Endothelial cell of umbilical vein (primary cell): ENCODE measurements at regions not wholly inside any gene's neighbourhood (a gene's known extent, or its start where the extent isn't known, plus 50 kb on each side); places are given as distances from the start of the nearest gene placed in this dataset.

Experiments used
- BruUV-seq: library from RNA; stranded (reverse); fragments of 400-500 nt; replicated peaks from 2 replicates; lab custom pipeline; 2021; lab: Mats Ljungman, UMichigan
- CTCF ChIA-PET: fragments of 300-600, 350-600 bp; sonication (Branson Sonifier 250); formaldehyde crosslinking; loops from one replicate; lab custom pipeline; 2021; ENCODE audit warnings: antibody characterized with exemption, inconsistent platforms; lab: Charles Lee
- POLR2A ChIA-PET: fragments of 300-600, 350-600 bp; sonication (Branson Sonifier 250); formaldehyde crosslinking; loops from one replicate; lab custom pipeline; 2021; ENCODE audit warnings: antibody characterized with exemption, inconsistent platforms; lab: Charles Lee
- DNase-seq: peaks from one replicate; pipeline ENCODE4 v3.0.0-alpha.2; 2011; ENCODE audit warnings: low read depth, low spot score
- FAIRE-seq: peaks from 2 replicates; lab custom pipeline; 2011; peaks lifted over from hg19 to GRCh38; lab: Jason Lieb, UNC
- H2AFZ ChIP-seq: 2 replicates; pipeline ENCODE4 v1.6.0; 2012; ENCODE audit warnings: low read depth, low read length, control low read depth, inconsistent platforms
- H3K27ac ChIP-seq: 2 replicates; pipeline ENCODE4 v1.5.1; 2011; ENCODE audit warnings: low read depth, mild to moderate bottlenecking, control low read depth, low read length, moderate library complexity; ENCODE audit not compliant: insufficient read depth
- H3K27me3 ChIP-seq, 2 experiments: 2 replicates each; pipeline versions ENCODE4 v1.6.0 to v1.6.1; 2011; ENCODE audit warnings: low read length in 2 of 2, mixed read lengths in 1 of 2; ENCODE audit not compliant: control insufficient read depth in 2 of 2, insufficient read depth in 2 of 2
- H3K36me3 ChIP-seq, 2 experiments: 2 replicates in 1 of 2; 3 replicates in 1 of 2; pipeline ENCODE4 v1.5.1; 2011; ENCODE audit warnings: low read length in 2 of 2, mild to moderate bottlenecking in 1 of 2, moderate library complexity in 1 of 2; ENCODE audit not compliant: control insufficient read depth in 2 of 2, insufficient read depth in 2 of 2; ENCODE audit errors: extremely low read depth in 1 of 2
- H3K4me1 ChIP-seq: 3 replicates; pipeline ENCODE4 v1.5.1; 2011; ENCODE audit warnings: mild to moderate bottlenecking, low read length; ENCODE audit not compliant: control insufficient read depth, insufficient read depth; ENCODE audit errors: extremely low read depth
- H3K4me2 ChIP-seq: 2 replicates; pipeline ENCODE4 v1.6.1; 2011; ENCODE audit warnings: low read length, control low read depth, mixed read lengths; ENCODE audit not compliant: insufficient read depth
- H3K4me3 ChIP-seq, 3 experiments: fragments of 200-600 bp in 1 of 3; sonication (generic), shearing (Covaris generic) in 1 of 3; replicated peaks in 1 of 3; 2 replicates each; pipeline ENCODE4 v1.5.1; 2011 to 2016; ENCODE audit warnings: control low read depth in 3 of 3, low read length in 3 of 3, mild to moderate bottlenecking in 2 of 3, inconsistent platforms in 1 of 3, low read depth in 1 of 3, moderate library complexity in 1 of 3; ENCODE audit not compliant: insufficient read depth in 1 of 3
- H3K79me2 ChIP-seq: 2 replicates; pipeline ENCODE4 v1.6.0; 2012; ENCODE audit warnings: low read length, inconsistent platforms; ENCODE audit not compliant: control insufficient read depth, insufficient read depth
- H3K9ac ChIP-seq: replicated peaks from 2 replicates; pipeline ENCODE3; 2011; ENCODE audit warnings: low read length, control low read depth; ENCODE audit not compliant: insufficient read depth; ENCODE audit errors: extremely low read depth
- H3K9me1 ChIP-seq: replicated peaks from 3 replicates; pipeline ENCODE4 v1.6.0; 2011; ENCODE audit warnings: mild to moderate bottlenecking, low read length; ENCODE audit not compliant: control insufficient read depth, insufficient read depth; ENCODE audit errors: extremely low read depth
- H3K9me3 ChIP-seq: replicated peaks from 2 replicates; pipeline ENCODE4 v1.5.1; 2012; ENCODE audit warnings: low read length, inconsistent platforms; ENCODE audit not compliant: control insufficient read depth, insufficient read depth
- H4K20me1 ChIP-seq: replicated peaks from 2 replicates; pipeline ENCODE3; 2011; ENCODE audit warnings: mild to moderate bottlenecking, low read length; ENCODE audit not compliant: control insufficient read depth, insufficient read depth; ENCODE audit errors: extremely low read depth
- CTCF ChIP-seq, 2 donors: IDR thresholded peaks; 1 replicate in 1 of 2; 2 replicates in 1 of 2; pipeline ENCODE4 v1.5.1; 2011; ENCODE audit warnings: low read length in 2 of 2, mild to moderate bottlenecking in 2 of 2, moderate library complexity in 2 of 2, control low read depth in 1 of 2, inconsistent platforms in 1 of 2, low read depth in 1 of 2; ENCODE audit not compliant: insufficient read depth in 1 of 2; ENCODE audit errors: extremely low read depth in 1 of 2
- EZH2 ChIP-seq: IDR thresholded peaks from 2 replicates; pipeline ENCODE4 v1.6.1; 2012; ENCODE audit warnings: borderline replicate concordance, low read depth, mild to moderate bottlenecking, moderate library complexity, low read length, inconsistent platforms; ENCODE audit not compliant: severe bottlenecking
- FOS ChIP-seq: IDR thresholded peaks from 2 replicates; pipeline ENCODE4 v1.6.1; 2011; ENCODE audit warnings: mild to moderate bottlenecking, low read length, moderate library complexity, borderline replicate concordance; ENCODE audit not compliant: insufficient read depth
- GATA2 ChIP-seq: IDR thresholded peaks from 2 replicates; pipeline ENCODE4 v1.7.0; 2011; ENCODE audit warnings: low read depth, mild to moderate bottlenecking, moderate library complexity, mixed read lengths, low read length; ENCODE audit not compliant: insufficient read length, insufficient read depth
- JUN ChIP-seq: IDR thresholded peaks from 2 replicates; pipeline ENCODE4 v1.6.1; 2011; ENCODE audit warnings: borderline replicate concordance, low read depth; ENCODE audit not compliant: insufficient read length, insufficient read depth
- MAX ChIP-seq: IDR thresholded peaks from 2 replicates; pipeline ENCODE4 v1.6.1; 2011; ENCODE audit not compliant: insufficient read depth, insufficient read length
- MYC ChIP-seq: IDR thresholded peaks from one replicate; pipeline ENCODE4 v1.6.1; 2011; ENCODE audit warnings: mild to moderate bottlenecking, low read depth, low read length
- POLR2A ChIP-seq: IDR thresholded peaks from 2 replicates; pipeline ENCODE4 v1.6.1; 2012; ENCODE audit warnings: low read depth, mild to moderate bottlenecking, control low read depth, low read length
- POLR2AphosphoS5 ChIP-seq: IDR thresholded peaks from 2 replicates; pipeline ENCODE4 v1.6.1; 2012; ENCODE audit warnings: low read depth, mild to moderate bottlenecking, control low read depth, low read length, moderate library complexity; ENCODE audit not compliant: insufficient read depth
- dilution Hi-C: fragments of 300-500 bp; cut with MboI; formaldehyde crosslinking; loops from one replicate; pipeline ENCODE4 v1.15.0; 2019; ENCODE audit warnings: low sequenced_read_pairs; ENCODE audit not compliant: extremely low pct_ligation_motif_present
- intact Hi-C: fragments of 100-400 bp; cut with micrococcal nuclease; formaldehyde crosslinking; loops from one replicate; pipeline ENCODE4 v1.10.0; 2022

- TF ChIP-seq GATA2 (no peak), MYC (no peak), CTCF (IDR thresholded peaks at IDR 0.05; ENCODE audit: extremely low read depth in 1 of 2, insufficient read depth in 1 of 2, low read depth in 1 of 2, low read length in 2 of 2) (no peak), JUN (no peak), EZH2 (no peak), POLR2A (no peak), MAX (no peak), POLR2AphosphoS5 (no peak), FOS (no peak)
- Histone ChIP-seq H3K4me3 (no peak overlapping the region), H3K4me2 (no peak overlapping the region), H3K27ac (no peak overlapping the region), H2AFZ (no peak overlapping the region), H3K27me3 (no peaks in the 10 kb centered on the region), H3K4me1 (no peaks in the 10 kb centered on the region), H4K20me1 (no peaks in the 10 kb centered on the region), H3K79me2 (no peaks in the 10 kb centered on the region), H3K9me3 (peaks cover 4% of the 10 kb centered on the region), H3K36me3 (no peaks in the 10 kb centered on the region), H3K9ac (no peak overlapping the region), H3K9me1 (no peaks in the 10 kb centered on the region)
- no TSS peak for BruUV-seq
- dilution Hi-C loops (no loop called here), intact Hi-C loops (no loop called here)
- ChIA-PET POLR2A (no interaction called here), CTCF (no interaction called here)
- DNase-seq (no peak), FAIRE-seq (no peak)
Observed at GRCh38 chr5:175288048-175288621, 155.8 kb downstream of the DRD1 start.
